ENCODE measurements at regions not wholly inside any gene's neighbourhood (a gene's known extent, or its start where the extent isn't known, plus 50 kb on each side); places are given as distances from the start of the nearest gene placed in this dataset.

DNA sequence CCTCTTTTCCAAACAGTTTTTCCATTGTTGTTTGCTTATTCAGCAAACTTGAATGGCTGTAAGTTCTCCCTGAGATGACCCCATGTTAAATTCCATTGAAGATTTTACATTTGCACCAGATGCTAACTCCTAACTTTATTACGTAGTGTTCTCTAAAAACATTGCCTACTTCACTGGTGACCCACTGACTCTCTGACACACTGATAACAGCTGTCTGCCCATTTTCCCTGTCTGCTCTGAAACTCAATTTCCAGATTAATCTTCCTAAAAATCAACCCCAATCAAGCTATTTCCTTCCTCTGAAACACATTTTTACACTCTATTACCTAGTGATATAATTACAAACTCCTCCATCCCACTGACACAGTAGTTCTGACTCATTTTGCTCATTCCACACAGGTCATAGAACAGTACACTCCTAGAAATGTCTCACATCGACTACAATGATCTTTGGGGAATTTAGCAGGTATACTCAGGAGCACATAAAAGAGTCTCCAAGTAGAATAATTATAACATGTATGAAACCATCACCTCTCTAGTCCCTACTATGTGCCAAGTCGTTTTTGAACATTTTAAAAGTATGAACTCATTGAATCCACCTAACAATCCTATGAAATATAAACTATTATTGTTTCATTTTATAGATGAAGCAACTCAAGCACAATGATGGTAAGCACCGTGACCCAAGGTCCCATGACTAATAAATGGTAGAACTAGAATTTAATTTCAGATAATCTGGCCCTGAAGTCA is 210.9 kb downstream of the SLIT2 start:
- no peak for DNase-seq

DNA sequence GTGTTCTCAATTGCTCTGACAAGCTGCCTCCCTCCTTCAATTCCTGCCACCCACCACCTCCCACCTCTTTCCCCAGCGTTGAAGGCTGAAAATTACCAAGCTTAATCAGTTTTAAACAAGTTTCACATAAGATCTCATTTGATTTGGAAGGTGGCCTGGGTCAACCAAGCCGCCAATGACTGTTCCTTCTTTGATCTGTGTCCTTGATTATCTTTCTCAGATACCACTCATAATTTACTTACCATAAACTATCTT is 211.4 kb downstream of the SLIT2 start:
- no peak for DNase-seq

DNA sequence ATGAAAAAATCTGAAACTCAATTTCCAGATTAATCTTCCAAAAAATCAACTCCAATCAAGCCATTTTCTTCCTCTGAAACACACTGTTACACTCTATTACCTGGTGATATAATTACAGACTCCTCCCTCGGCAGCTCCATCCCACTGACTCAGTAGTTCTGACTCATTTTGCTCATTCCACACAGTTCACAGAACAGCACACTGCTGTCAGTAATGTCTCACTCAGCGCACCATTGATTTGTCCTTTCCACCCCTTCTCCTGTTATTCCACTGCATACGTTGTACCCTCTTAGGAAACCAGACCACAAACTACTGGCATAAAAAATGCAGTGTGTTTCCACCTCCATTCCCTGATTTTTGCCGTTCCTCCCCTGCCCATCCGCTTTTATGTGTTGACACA is 212.7 kb downstream of the SLIT2 start:
- DNase-seq, result no peak

DNA sequence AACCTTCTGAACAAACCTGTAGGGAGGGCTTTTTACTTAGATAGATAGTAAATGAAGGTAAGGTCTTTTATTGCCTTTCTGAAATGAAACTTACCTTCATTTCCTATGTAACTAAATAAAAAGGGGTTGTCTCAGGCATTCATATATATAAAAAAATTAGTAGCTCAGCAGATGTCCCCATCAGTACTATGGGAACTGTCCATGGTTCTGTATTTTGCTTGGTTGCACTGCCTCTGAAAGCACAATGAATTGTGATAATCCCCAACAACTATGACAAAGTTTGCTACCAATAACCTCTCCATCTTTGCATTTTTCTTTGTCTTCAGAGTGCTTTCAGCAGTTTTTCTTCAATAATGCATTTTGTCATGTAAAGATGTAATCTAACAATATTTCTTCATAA is 222.4 kb downstream of the SLIT2 start:
- DNase-seq, result no peak

DNA sequence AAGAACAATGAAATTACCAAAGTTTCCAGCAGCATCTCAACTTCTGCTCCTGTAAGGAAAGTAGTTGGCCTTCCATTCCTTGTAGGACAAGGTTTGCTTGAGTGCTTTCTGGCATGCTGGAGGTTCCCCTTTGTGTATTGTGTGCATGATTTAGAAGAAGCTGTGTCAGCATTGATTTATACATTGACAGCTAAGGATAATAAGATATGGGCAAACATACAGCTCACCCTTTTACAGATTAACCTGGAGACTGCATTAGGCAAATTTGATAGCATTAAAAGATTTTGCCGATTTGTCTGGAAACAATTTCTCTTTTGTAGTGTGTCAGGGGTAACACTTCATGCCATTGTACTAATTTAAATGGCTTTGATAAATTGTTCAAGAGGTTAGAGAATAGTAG is 221.8 kb upstream of the PACRGL start:
- DNase-seq, result no peak

DNA sequence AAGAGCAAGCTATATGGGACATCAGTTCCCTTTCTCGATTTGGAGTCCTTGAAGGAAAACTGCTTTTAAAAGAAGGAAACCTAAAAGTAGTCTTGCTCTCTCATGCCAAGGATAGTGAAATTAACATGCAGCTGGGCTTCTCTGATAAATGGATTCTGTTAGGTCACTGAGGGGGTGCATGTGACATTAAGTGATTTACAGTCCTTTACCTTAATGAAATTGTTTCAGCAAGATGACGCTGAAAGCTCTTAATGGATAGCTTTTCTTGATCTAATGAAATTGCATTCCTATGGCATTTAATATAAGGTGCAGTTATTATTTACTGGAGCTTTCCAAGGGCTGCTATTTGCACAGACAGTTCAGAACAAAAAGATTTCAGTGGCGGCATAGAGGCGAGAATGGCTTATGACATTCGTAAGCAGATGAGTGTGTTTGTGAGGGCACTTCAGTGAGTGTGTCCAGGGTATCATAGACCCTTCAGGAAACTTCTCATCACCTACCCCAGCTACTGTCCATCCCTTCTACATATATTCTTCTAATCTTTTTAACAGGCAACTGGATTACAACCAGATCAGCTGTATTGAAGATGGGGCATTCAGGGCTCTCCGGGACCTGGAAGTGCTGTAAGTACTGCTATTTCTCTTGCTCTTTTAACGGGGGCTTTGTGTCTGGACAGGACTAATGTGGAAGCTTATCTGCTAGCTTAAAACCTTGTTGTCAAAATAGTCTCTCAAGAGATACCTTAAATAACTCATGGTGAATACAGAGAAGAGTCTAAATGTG is 219.9 kb upstream of the PACRGL start:
- DNase-seq, result no peak

DNA sequence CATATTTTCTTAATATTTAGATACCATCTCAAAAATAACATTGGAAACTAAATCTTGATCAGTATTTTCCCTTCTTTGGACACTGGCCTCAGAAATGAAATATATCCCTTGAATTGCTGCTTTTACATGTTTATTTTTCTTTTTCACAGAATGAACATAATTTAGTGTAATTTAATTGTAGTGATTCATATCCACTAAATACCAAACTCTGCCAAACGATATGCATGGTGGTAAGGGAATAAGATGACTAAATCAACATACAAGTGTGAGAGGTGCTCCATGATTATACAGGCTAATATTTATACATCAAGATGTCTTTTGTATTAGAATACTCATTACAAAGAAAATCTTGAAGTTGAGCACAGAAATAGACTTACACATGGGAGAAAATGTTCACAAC is 216.8 kb upstream of the PACRGL start:
- DNase-seq, result no peak

DNA sequence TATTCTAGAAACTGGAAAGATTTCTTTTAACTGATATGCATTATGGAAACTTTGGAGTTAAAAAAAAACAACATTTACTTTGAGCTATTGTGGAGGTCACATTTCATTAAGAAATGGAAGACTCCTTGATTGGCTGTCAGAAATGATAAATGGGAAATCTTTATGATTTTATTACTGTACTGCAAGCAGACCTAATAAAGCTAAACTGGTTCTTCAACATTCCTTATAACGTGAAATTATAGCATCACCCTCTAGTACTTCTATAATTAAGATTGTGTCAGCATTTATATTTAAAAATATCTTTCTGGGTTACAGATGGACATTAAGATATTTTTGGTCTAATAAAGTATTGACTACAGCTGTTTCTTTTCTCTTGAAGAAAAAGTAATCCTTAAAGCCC is 213.8 kb upstream of the PACRGL start:
- DNase-seq, result no peak

DNA sequence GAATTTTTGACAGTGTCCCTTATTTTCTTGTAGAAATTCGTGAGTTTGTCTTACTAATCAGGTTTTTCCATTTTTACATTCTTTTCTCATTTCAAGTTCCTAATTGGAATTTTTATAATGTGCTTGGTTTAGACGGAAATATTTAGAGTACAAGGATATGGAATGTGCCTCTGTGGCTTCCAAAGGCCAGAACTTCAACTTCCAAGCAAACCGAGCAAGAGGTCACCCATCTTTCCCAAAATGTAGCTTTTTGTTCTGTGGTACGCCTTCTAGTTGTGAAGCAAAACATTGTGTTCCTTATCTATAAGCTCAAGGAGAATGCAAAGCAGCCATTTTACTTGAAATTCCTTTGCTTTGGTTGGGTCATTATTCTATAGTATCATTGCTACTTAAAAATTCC is 212.8 kb upstream of the PACRGL start:
- no peak for DNase-seq

DNA sequence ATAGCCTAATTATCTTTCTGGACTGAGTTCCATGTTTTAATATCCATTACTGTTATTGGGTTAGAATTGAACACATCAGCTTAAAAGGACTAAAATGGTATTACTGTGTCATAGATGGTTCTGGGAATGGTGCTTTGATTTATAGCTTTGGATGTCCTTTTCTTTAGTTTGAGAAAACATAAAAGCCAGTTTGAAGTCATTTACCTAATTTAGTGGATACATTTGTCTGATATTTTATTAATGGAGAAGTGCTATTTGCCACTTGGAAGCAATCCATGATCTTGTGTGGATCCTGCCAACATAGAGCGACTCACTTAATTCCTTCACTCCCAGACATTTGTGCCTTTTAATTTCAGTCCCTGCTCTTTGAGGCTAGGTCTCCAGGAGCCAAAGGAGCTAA is 212.4 kb upstream of the PACRGL start:
- no peak for DNase-seq

DNA sequence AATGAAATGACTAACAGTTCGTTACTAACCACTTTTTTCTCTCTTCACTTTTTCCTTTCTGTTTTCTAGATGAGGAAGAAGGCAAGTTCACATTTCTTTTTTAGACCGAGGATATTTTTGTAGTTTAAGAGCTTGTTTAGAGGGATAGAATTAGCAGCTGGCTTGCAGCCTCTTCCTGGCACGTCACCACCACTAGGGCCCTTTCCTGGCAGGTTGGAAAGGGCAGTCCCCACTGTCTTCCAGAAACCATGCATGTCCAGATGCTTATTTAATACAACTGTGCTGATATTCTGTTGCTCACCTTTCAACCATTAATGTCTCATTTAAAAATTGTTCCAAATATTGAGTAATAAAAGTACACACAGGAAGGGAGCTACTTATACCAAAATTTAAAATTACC is 209.5 kb upstream of the PACRGL start:
- DNase-seq, result no peak

DNA sequence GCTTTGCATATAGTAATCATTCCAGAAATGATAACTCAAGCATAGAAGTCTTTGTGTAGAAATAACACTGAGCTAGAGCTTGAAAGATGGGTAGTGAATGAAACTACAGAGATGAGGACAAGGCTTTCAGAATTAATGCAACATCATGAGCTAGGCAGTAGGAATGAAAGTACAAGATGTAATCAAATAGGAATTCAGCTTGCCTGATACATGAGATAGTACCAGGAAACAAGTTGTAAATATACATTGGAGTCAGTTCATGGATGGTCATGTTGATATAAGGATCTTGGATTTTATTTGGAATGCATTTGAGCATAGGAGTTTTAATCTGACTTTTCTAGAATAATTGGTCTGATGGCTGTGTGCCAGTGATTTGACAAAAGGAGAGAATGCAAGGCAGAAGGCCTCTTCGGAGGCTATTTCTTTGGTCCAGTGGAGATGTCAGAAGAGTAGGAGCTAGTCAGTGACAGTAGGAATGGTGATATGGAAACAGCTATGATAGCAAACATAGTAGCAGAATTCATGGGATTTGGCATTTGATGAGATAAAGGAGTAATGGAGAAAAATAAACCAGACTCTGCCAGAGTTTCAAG is 206.4 kb upstream of the PACRGL start:
- no peak for DNase-seq

DNA sequence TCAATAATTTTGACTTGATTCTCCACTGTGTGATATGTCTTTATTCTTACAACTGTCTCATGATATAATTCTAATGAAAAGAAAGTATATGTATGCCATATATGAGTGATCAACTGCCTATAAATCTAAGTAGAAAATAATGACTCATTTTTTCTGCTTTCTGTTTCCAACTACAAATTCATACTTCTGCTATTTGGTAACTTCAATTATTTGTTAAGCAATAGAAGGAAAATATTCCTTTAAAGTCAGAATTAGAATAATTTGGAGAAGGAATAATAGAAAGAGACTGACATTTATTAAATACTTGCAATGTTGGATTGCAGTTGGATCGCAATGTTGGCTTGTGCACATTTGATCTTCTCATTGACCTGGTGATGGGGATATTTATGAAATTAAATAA is 204.2 kb upstream of the PACRGL start:
- DNase-seq, result no peak

DNA sequence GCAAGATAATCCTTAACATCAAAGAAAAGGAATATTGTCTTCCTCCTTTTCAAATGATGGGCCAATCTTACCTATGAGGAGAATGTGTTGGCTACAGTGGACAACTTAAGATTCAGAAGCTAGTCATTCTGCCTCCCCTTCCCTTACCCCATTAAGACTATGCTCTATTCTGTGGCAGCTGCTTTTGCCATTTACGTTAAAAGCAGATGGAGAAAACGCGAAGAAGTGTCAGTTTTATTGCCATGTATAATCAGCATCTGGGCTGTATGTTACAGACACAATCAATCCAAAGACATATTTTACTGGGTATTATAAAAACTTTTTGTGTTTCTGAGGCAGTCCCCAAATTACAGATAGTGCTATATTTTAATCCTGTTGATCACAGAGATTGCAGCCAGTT is 196.1 kb upstream of the PACRGL start:
- no peak for DNase-seq

DNA sequence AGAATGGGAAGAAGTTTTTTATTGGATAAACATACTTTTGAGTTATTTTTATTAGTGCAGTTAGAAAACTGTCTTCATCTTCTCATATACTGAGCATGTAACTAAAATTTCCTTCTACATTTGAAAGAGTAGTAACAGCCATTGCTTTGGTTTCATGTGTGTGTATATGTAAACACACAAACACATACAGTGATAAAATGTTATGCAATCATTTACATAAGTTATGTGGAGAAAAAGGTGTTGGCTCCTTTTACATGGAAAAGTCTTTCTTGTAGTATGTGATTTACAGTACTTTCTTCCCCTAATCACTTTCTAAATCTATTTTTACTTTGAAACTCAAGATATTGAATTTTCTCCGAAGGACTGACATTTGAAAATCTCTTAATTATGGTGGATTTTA is 194.3 kb upstream of the PACRGL start:
- no peak for DNase-seq

DNA sequence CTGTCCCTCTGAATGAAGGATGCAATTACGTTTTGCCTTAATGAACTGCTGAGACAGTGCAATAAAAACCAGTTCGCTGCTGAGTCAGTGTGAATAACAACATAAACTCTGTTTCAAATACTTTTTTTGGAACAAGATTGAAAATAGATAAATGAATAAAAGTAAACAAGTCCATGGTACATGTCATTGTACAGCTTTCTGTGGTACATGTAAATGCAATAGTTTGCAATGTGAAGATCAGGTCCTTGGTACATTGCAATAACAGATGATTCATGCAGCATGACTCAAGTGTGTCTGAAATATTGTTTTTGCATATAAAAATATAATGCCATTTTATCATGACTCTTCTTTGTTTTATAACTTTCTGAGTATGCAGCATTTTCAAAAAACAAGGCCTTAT is 193.4 kb upstream of the PACRGL start:
- DNase-seq, result no peak

DNA sequence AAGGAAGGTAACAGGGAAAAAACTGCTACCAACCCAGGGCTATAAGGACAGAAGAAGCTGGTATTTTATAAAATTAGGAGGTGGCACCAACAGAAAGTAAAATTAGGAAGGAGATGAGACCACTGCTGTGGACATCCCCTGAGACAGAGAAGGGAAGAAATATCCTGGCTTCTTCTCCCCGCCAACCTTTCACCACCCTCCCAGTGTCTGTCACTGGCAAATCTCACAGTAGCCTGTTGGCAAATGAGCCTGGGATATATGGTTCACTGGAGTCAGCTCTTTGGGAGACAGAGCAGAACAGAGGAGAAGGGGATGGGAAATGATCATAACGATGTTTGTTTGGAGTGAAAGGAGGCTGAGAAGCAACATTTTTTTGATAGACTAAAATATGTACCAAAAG is 190.9 kb upstream of the PACRGL start:
- DNase-seq, result no peak

DNA sequence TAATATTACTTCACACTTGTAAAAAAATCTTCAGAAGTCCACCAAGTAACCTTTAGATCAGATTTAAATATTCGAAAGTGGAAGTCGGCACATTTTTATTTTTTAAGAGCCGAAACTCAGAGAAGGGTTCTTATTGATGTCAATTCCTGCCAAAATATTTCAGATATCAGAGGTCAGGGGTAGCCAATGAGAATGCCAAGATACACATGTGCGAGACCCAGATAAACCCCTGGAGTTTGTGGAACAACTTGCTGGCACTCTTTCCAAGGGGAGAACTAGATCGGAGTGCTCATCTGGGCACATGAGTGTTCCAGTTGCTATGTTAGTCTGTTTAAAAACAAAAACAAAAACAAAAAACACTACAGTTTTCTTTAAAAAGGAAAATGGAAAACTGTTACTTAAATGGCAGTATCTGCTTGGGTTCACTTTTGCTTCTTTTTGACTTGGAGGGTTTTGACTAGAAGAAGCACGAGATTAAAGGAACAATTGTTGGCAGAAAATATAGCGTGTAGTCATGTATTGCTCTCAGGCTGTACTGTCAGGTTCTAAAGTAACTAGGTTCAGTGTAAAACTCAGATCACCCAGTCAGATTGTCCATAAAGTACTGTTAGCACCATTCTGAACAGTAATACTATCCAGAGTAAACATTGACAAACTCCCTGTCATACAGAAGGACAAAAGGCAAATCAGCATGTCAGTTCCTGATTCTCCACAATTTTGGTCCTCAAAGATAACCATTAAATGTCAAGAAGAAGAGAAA is 188.0 kb upstream of the PACRGL start:
- DNase-seq, result no peak

DNA sequence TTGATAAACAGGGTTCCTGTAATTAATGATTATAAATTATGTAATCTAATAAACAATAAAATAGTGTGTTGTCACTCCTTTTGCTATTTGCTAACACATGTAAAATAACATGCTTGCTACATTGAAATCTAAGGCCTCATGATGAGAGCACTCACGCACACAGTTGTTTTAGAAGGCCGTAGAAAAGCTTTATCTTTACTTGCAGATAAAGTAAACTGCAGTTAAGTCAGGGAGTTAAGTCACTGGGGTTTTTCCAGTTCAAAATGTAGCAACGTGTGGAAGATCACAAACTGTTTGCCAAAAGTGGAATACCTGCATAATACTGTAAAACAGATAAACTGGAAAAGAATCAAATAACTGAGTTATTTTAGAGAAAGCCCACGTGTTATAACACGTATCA is 187.3 kb upstream of the PACRGL start:
- no peak for DNase-seq

DNA sequence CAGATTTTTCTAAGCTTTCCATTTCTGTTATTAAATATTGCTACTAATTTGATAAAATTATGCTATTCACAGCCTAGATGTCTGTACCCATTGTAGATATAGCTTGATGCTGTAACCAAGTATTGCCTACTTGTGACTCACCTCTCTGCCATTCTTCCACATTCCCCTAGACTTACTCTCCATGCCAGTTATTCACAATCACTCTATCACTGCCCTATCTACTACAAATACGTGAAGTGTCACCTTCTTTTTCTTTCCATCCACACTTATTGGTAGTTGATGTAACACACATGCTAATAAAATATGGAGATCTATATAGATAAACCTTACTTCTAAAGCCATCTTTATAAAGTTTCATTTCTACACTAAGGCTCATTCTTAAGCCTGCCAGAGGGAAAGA is 179.4 kb upstream of the PACRGL start:
- DNase-seq, result peak; percentile 20

DNA sequence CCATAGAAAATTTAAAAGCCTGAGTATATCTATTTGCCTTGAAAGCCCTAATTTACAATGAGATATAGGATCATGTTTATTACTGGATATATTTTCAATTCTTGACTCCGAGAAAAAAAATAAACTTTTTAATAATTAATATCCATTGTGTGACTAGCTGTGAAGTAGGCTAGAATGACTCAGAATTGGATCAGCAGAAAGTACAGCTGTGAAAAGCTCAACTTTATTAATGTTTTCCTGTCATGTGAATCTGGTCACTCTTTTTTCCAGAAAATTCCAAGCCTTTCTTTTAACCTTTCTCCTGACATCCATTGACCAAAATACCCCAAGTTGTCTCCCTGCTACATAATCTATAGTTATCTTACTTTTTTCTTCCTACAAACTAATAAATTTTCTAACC is 171.8 kb upstream of the PACRGL start:
- no peak for DNase-seq

DNA sequence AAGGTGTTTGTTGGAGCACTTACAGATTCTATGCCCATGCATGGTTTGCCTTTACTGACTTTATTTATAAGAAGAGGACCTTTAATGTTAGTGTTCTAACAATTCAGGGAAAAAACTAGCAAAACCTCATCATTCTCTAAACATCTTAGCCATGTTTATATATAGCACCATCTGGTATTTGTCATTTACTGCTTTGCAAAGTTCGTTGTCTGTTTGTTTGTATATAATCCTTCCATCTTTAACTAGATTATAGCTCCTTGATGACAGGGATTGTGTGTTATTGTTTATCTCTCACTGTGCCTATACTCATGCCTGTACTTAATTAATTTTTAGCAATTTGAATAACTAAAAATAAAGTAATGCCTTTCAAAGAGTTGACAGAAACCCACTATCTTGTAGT is 170.6 kb upstream of the PACRGL start:
- no peak for DNase-seq

DNA sequence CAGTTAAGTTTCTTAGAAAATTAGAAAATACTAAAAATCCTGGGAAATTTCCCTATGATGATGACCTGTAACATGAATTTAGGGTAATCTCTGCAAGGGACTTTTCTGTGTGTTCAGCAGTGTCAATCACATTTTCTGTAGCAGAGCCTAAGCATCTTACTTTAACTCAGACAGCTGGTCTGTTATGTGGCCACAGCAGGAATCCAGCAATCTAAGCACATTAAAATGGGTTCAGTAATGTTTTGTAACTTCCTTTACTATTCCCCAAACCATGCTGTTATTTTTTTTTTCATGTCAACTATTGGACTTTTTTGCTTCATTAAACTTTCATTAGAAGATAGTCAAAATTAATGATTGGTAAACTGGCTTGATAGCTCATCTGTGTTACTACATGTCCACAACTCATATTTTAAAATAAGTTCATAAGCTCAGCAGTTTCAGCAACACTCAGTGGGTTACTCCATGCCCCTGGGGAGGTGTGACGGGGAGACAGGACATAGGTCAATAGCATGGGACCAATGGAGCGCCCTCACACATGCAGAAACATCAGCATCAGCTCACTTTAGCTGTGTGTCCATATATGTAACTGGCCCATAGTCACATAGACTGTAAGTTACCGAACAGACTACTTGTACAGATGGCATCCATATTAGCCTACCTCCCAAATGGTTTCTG is 168.0 kb upstream of the PACRGL start:
- DNase-seq, result no peak

Data from 8988T (cell line).